HEK293 (cell line): ENCODE measurements at regions not wholly inside any gene's neighbourhood (a gene's known extent, or its start where the extent isn't known, plus 50 kb on each side); places are given as distances from the start of the nearest gene placed in this dataset.

Experiments used
- CTCF ChIA-PET: fragments of 350-600 bp; formaldehyde crosslinking; extraction: SDS; loops from one replicate; lab custom pipeline; 2021; ENCODE audit warnings: antibody characterized with exemption; lab: Yijun Ruan, JAX
- POLR2A ChIA-PET: fragments of 300-600 bp; formaldehyde crosslinking; extraction: SDS; loops from one replicate; lab custom pipeline; 2020; ENCODE audit warnings: antibody characterized with exemption, inconsistent platforms; lab: Yijun Ruan, JAX
- H3K27ac ChIP-seq: fragments of 200-500 bp; sonication (Bioruptor generic); 2 replicates; pipeline ENCODE4 v1.5.1; 2014; ENCODE audit warnings: low read depth, low read length, control low read depth, inconsistent platforms; ENCODE audit errors: extremely low read depth
- H3K36me3 ChIP-seq, 2 experiments: fragments of 200-500 bp in 1 of 2; sonication (Bioruptor generic) in 1 of 2; 1 replicate in 1 of 2; 2 replicates in 1 of 2; pipeline ENCODE4 v1.5.1; 2014 to 2017; ENCODE audit warnings: inconsistent platforms in 2 of 2, low read length in 2 of 2; ENCODE audit not compliant: control insufficient read depth in 2 of 2, insufficient read depth in 1 of 2
- H3K4me1 ChIP-seq: fragments of 200-500 bp; sonication (Bioruptor generic); 2 replicates; pipeline ENCODE4 v1.5.1; 2014; ENCODE audit warnings: mild to moderate bottlenecking, low read length, inconsistent platforms; ENCODE audit not compliant: control insufficient read depth, insufficient read depth
- H3K4me3 ChIP-seq: 2 replicates; pipeline ENCODE4 v1.5.1; 2011; ENCODE audit warnings: low read depth, mild to moderate bottlenecking, control low read depth, low read length, moderate library complexity
- H3K9me3 ChIP-seq: fragments of 200-500 bp; sonication (Bioruptor generic); 2 replicates; pipeline ENCODE4 v1.5.1; 2014; ENCODE audit warnings: low read depth, low read length, inconsistent platforms; ENCODE audit not compliant: control insufficient read depth, insufficient read depth
- BCL11A ChIP-seq: fragments of 450-650 bp; formaldehyde crosslinking; IDR thresholded peaks from 2 replicates; pipeline ENCODE4 v1.5.1; 2016; ENCODE audit warnings: low read depth, missing biosample characterization, missing genetic modification characterization
- CTCF ChIP-seq: fragments of 450-650 bp; formaldehyde crosslinking; IDR thresholded peaks from 2 replicates; pipeline ENCODE4 v1.5.1; 2016; ENCODE audit warnings: missing biosample characterization, missing genetic modification characterization
- EGR2 ChIP-seq: fragments of 450-650 bp; formaldehyde crosslinking; IDR thresholded peaks from 2 replicates; pipeline ENCODE4 v1.5.1; 2016; ENCODE audit warnings: low read depth, missing biosample characterization, missing genetic modification characterization
- KLF8 ChIP-seq: fragments of 450-650 bp; formaldehyde crosslinking; IDR thresholded peaks from 2 replicates; pipeline ENCODE4 v1.5.1; 2016; ENCODE audit warnings: missing biosample characterization, missing genetic modification characterization
- MYNN ChIP-seq: fragments of 450-650 bp; formaldehyde crosslinking; IDR thresholded peaks from 2 replicates; pipeline ENCODE4 v1.5.1; 2016; ENCODE audit warnings: missing biosample characterization, missing genetic modification characterization, borderline replicate concordance
- PBX3 ChIP-seq: sonication (generic); formaldehyde crosslinking; IDR thresholded peaks from 2 replicates; pipeline ENCODE4 v1.8.1; 2022; ENCODE audit warnings: mild to moderate bottlenecking, moderate library complexity, missing genetic modification reagents
- PRDM10 ChIP-seq: fragments of 450-650 bp; formaldehyde crosslinking; IDR thresholded peaks from 2 replicates; pipeline ENCODE4 v1.5.1; 2016; ENCODE audit warnings: missing biosample characterization, missing genetic modification characterization
- PRDM2 ChIP-seq: fragments of 450-650 bp; formaldehyde crosslinking; IDR thresholded peaks from 2 replicates; pipeline ENCODE4 v1.5.1; 2016; ENCODE audit warnings: missing biosample characterization, missing genetic modification characterization, borderline replicate concordance
- REPIN1 ChIP-seq: fragments of 450-650 bp; formaldehyde crosslinking; IDR thresholded peaks from 2 replicates; pipeline ENCODE4 v1.5.1; 2017; ENCODE audit warnings: missing biosample characterization, missing genetic modification characterization, low read depth
- TRIM28 ChIP-seq: IDR thresholded peaks from 2 replicates; pipeline ENCODE4 v1.6.1; 2011; ENCODE audit warnings: low read length, control low read depth, borderline replicate concordance
- ZBTB11 ChIP-seq: fragments of 450-650 bp; formaldehyde crosslinking; conservative IDR thresholded peaks from 2 replicates; pipeline ENCODE4 v1.5.1; 2016; ENCODE audit warnings: low read depth, missing biosample characterization, missing genetic modification characterization
- ZNF2 ChIP-seq: fragments of 450-650 bp; formaldehyde crosslinking; IDR thresholded peaks from 2 replicates; pipeline ENCODE4 v1.5.1; 2016; ENCODE audit warnings: missing biosample characterization, missing genetic modification characterization
- ZNF324 ChIP-seq: fragments of 450-650 bp; formaldehyde crosslinking; IDR thresholded peaks from 2 replicates; pipeline ENCODE4 v1.5.1; 2016; ENCODE audit warnings: missing biosample characterization, missing genetic modification characterization
- ZNF335 ChIP-seq: fragments of 450-650 bp; formaldehyde crosslinking; conservative IDR thresholded peaks from 2 replicates; pipeline ENCODE4 v1.5.1; 2016; ENCODE audit warnings: missing biosample characterization, missing genetic modification characterization
- ZNF354C ChIP-seq: fragments of 450-650 bp; formaldehyde crosslinking; IDR thresholded peaks from 2 replicates; pipeline ENCODE4 v1.5.1; 2016; ENCODE audit warnings: missing biosample characterization, missing genetic modification characterization, low read depth, borderline replicate concordance
- ZNF398 ChIP-seq: fragments of 450-650 bp; formaldehyde crosslinking; IDR thresholded peaks from 2 replicates; pipeline ENCODE4 v1.5.1; 2017; ENCODE audit warnings: missing biosample characterization, missing genetic modification characterization
- ZNF610 ChIP-seq: fragments of 450-650 bp; formaldehyde crosslinking; IDR thresholded peaks from 2 replicates; pipeline ENCODE4 v1.5.1; 2016; ENCODE audit warnings: missing biosample characterization, missing genetic modification characterization, borderline replicate concordance
- ZNF660 ChIP-seq: fragments of 450-650 bp; IDR thresholded peaks from 2 replicates; pipeline ENCODE4 v1.5.1; 2018; ENCODE audit warnings: missing biosample characterization, mild to moderate bottlenecking, missing genetic modification characterization

GRCh38 chr14:86946446-86946845 lies 1046.5 kb downstream of the GALC start (continued):
- no peak for TF ChIP-seq PRDM2 (tag by site-specific recombination)
- TF ChIP-seq MYNN (tag by site-specific recombination) = no peak
- no peak for TF ChIP-seq BCL11A (tag by site-specific recombination)
- TF ChIP-seq ZNF354C (tag by site-specific recombination) = no peak
- TF ChIP-seq TRIM28 = no peak

- Histone ChIP-seq H3K4me3 (no peak overlapping the region), H3K36me3 (no peaks in the 10 kb centered on the region), H3K27ac (no peak overlapping the region), H3K9me3 (no peaks in the 10 kb centered on the region), H3K4me1 (no peaks in the 10 kb centered on the region)
- CTCF ChIA-PET = no interaction called here
- POLR2A ChIA-PET = no interaction called here
- no peak for TF ChIP-seq PRDM10 (tag by site-specific recombination)
- TF ChIP-seq CTCF (tag by site-specific recombination) = no peak
- no peak for TF ChIP-seq ZNF335 (tag by site-specific recombination)
- no peak for TF ChIP-seq ZNF324 (tag by site-specific recombination)
- TF ChIP-seq ZNF610 (tag by site-specific recombination) = no peak
- TF ChIP-seq KLF8 (tag by site-specific recombination) = no peak
- no peak for TF ChIP-seq PBX3 (CRISPR knock-in tag)
- TF ChIP-seq EGR2 = no peak
- no peak for TF ChIP-seq ZNF398 (tag by site-specific recombination)
- TF ChIP-seq ZBTB11 (tag by site-specific recombination) = no peak
- no peak for TF ChIP-seq ZNF2 (tag by site-specific recombination)
- no peak for TF ChIP-seq ZNF660
- no peak for TF ChIP-seq REPIN1 (tag by site-specific recombination)
Observed at GRCh38 chr14:86944434-86944833, 1048.5 kb downstream of the GALC start.
